ENCODE measurements at regions not wholly inside any gene's neighbourhood (a gene's known extent, or its start where the extent isn't known, plus 50 kb on each side); places are given as distances from the start of the nearest gene placed in this dataset.

GRCh38 chr10:71072823-71073210, 139.6 kb upstream of the UNC5B start:
- H3K36me3 ChIP-seq (ENCODE audit: control insufficient read depth, insufficient read depth, low read length), result no peaks in the 10 kb centered on the region
- intact Hi-C loops (cut with micrococcal nuclease; ENCODE audit: unreplicated experiment), result no loop called here

DNA sequence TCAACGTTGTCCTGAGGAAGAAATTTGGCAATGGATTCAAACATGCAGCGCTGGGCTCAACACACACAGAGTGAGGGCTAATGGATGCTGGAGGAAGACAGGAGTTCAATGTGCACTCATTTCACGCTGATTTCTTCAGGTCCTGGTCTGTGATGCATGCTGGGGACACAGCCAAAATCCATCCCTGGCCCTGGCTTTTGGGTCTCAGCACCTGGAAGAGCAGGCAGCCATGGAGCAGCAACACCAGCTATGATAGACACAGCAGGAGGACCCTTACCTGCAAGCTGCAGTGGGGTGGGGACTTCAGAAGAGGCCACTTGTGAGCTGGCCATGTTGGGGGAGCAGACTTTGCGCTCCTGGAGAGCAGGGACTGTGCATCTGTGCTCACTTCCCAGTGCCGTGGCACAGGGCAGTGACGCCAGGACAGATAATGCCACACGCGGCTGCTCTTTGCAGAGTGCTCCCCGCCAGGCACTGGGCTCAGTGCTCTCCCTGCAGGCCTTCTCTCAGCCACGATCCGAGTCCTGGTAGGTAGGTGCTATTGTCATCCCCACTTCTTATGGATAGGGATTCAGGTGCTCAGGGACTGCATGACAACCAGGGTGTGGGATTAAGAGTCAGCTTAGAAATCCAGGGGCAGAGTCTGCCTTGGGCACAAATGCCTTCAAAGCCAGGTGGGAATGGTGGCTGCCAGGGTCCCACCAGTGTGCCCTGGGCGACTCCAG, 138.8 kb upstream of the UNC5B start:
- Histone ChIP-seq H3K27ac (ENCODE audit: low read length) (no peak overlapping the region), H3K4me3 (ENCODE audit: low read depth in 2 of 2, low read length in 2 of 2) (no peak overlapping the region), H3K27me3 (ENCODE audit: control insufficient read depth, insufficient read depth, low read length) (peaks cover 12% of the 10 kb centered on the region; the same call in 1 of the 2 replicates), H3K36me3 (ENCODE audit: control insufficient read depth, insufficient read depth, low read length) (no peaks in the 10 kb centered on the region), H3K4me1 (ENCODE audit: control insufficient read depth, insufficient read depth, low read length) (0 out of 2 replicates have a peak, but pooled peaks cover 4% of the 10 kb centered on the region), H3K9me3 (ENCODE audit: control insufficient read depth, insufficient read depth, low read depth, low read length) (no peaks in the 10 kb centered on the region)
- intact Hi-C loops (cut with micrococcal nuclease; ENCODE audit: unreplicated experiment) (no loop called here), in situ Hi-C loops (cut with HindIII; ENCODE audit: low pct_unique_long_range_greater_than_20kb, low sequenced_read_pairs) (no loop called here)
- ATAC-seq, result no peak
- DNase-seq (ENCODE audit: low read depth, low spot score), result no peak
- POLR2A ChIA-PET, result no interaction called here
- no TSS peak for BruUV-seq (replicated peaks)
- TF ChIP-seq CTCF (IDR thresholded peaks at IDR 0.05) (no peak), TCF7L2 (IDR thresholded peaks at IDR 0.05; ENCODE audit: low read depth, low read length) (no peak), POLR2AphosphoS5 (IDR thresholded peaks at IDR 0.05; ENCODE audit: low read depth, low read length) (no peak), SIN3A (IDR thresholded peaks at IDR 0.05; ENCODE audit: borderline replicate concordance, insufficient read depth, low read depth, low read length) (no peak)
- TF ChIP-seq, protein P1, sequence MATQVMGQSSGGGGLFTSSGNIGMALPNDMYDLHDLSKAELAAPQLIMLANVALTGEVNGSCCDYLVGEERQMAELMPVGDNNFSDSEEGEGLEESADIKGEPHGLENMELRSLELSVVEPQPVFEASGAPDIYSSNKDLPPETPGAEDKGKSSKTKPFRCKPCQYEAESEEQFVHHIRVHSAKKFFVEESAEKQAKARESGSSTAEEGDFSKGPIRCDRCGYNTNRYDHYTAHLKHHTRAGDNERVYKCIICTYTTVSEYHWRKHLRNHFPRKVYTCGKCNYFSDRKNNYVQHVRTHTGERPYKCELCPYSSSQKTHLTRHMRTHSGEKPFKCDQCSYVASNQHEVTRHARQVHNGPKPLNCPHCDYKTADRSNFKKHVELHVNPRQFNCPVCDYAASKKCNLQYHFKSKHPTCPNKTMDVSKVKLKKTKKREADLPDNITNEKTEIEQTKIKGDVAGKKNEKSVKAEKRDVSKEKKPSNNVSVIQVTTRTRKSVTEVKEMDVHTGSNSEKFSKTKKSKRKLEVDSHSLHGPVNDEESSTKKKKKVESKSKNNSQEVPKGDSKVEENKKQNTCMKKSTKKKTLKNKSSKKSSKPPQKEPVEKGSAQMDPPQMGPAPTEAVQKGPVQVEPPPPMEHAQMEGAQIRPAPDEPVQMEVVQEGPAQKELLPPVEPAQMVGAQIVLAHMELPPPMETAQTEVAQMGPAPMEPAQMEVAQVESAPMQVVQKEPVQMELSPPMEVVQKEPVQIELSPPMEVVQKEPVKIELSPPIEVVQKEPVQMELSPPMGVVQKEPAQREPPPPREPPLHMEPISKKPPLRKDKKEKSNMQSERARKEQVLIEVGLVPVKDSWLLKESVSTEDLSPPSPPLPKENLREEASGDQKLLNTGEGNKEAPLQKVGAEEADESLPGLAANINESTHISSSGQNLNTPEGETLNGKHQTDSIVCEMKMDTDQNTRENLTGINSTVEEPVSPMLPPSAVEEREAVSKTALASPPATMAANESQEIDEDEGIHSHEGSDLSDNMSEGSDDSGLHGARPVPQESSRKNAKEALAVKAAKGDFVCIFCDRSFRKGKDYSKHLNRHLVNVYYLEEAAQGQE (IDR thresholded peaks at IDR 0.05; ENCODE audit: insufficient read depth in 1 of 2, low read depth in 2 of 2, low read length in 1 of 2), result no peak
- CTCF ChIA-PET, result no interaction called here

More at GRCh38 chr10:71072823-71073210, 139.6 kb upstream of the UNC5B start:
- CTCF ChIA-PET, result no interaction called here
- Histone ChIP-seq H3K9me3 (ENCODE audit: control insufficient read depth, insufficient read depth, low read depth, low read length) (no peaks in the 10 kb centered on the region), H3K4me3 (ENCODE audit: low read depth in 2 of 2, low read length in 2 of 2) (no peak overlapping the region), H3K27me3 (ENCODE audit: control insufficient read depth, insufficient read depth, low read length) (peaks cover 12% of the 10 kb centered on the region; the same call in 1 of the 2 replicates), H3K4me1 (ENCODE audit: control insufficient read depth, insufficient read depth, low read length) (0 out of 2 replicates have a peak, but pooled peaks cover 4% of the 10 kb centered on the region), H3K27ac (ENCODE audit: low read length) (no peak overlapping the region)
- ATAC-seq (no peak), DNase-seq (ENCODE audit: low read depth, low spot score) (no peak)
- BruUV-seq (replicated peaks), result no TSS peak
- in situ Hi-C loops (cut with HindIII; ENCODE audit: low pct_unique_long_range_greater_than_20kb, low sequenced_read_pairs), result no loop called here
- POLR2A ChIA-PET, result no interaction called here
- TF ChIP-seq POLR2AphosphoS5 (IDR thresholded peaks at IDR 0.05; ENCODE audit: low read depth, low read length) (no peak), CTCF (IDR thresholded peaks at IDR 0.05) (no peak), TCF7L2 (IDR thresholded peaks at IDR 0.05; ENCODE audit: low read depth, low read length) (no peak), SIN3A (IDR thresholded peaks at IDR 0.05; ENCODE audit: borderline replicate concordance, insufficient read depth, low read depth, low read length) (no peak)
- TF ChIP-seq, protein P1 (IDR thresholded peaks at IDR 0.05; ENCODE audit: insufficient read depth in 1 of 2, low read depth in 2 of 2, low read length in 1 of 2), result no peak

All from Panc1 (cell line).